HG03097 (cell line): ENCODE measurements at regions not wholly inside any gene's neighbourhood (a gene's known extent, or its start where the extent isn't known, plus 50 kb on each side); places are given as distances from the start of the nearest gene placed in this dataset.
"Not testable (repeated sequence)": the region's sequence is repeated elsewhere in the genome, so short reads cannot be mapped to it uniquely, and the experiment has no call there.

ENCODE experiments used
- ATAC-seq: cut with Tn5 transposase; IDR thresholded peaks from one replicate; pipeline ENCODE4 v1.9.1; 2021; ENCODE audit not compliant: unreplicated experiment, low FRiP score

- no peak for ATAC-seq
Observed at GRCh38 chr6:121748850-121749249, 313.4 kb downstream of the GJA1 start.

DNA sequence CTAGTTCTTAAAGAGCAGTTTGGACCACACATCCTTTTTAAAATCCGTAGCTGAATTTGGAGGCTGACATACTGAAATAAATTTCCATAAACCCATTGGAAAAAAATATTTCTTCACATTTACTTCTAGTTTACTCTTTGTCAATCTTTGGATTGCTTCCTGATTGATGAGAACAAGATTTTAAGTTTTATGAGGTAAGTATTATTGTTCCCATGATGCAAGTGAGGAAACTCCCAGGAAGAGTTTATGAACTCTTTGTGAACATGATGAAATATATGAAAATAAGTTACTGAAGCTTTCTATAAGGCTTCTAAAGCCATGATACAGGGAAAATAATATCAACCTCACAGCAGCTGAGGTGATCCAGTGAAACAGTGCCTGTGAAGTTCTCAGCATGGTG lies 320.0 kb downstream of the GJA1 start:
- no peak for ATAC-seq

DNA sequence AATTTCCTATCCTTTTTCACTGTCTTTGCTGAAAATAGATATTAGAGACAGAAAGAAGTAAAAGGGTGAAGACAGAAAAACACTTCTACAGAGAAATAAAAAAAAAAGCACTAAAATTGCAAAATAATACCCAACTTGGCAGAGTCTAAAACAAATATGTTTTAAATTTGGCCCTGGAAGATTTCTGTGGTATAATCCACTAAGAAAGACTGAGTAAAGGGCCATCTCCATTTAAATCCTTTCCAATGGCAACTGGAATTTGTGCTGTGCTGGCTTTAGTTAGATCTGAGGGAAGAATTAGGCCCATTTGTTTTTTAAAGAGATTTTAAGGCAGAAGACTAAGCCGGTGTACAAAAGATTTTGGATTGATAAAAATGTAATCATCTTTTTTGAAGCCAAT lies 321.2 kb downstream of the GJA1 start:
- no peak for ATAC-seq

DNA sequence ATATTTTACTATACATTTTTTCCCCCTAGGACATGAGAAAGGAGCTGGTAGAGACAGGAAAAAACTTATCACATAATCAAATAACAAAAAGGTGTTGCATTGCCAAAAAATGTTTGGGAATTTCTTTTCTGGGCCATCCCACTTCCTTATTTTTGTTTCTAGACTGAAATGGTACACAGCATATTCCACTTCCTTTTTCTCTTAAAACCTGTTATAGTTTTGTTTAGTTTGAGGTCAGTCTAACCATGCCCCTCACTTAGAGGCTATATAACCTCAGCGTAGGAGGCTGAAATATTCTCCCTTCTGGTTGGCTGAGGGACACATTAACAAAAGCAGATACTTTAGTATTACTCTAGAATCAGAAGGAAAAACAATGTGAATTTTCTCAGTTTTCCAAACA lies 323.9 kb downstream of the GJA1 start:
- ATAC-seq = peak; percentile 58

GRCh38 chr6:121760191-121760590 lies 324.7 kb downstream of the GJA1 start:
- ATAC-seq = no peak

DNA sequence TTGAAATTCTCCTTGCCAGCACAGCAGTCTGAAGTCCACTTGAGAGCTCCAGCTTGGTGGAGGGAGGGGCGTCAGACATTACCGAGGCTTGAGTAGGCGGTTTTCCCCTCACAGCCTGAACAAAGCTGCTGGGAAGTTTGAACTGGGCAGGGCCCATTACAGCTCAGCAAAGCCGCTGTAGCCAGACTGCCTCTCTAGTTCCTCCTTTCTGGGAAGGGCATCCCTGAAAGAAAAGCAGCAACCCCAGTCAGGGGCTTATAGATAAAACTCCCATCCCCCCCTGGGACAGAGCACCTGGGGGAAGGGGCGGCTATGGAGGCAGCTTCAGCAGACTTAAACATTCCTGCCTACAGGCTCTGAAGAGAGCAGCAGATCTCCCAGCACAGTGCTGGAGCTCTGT lies 325.3 kb downstream of the GJA1 start:
- ATAC-seq = no peak

- ATAC-seq = peak; percentile 75
Observed at GRCh38 chr6:121764493-121764892, 329.0 kb downstream of the GJA1 start.

DNA sequence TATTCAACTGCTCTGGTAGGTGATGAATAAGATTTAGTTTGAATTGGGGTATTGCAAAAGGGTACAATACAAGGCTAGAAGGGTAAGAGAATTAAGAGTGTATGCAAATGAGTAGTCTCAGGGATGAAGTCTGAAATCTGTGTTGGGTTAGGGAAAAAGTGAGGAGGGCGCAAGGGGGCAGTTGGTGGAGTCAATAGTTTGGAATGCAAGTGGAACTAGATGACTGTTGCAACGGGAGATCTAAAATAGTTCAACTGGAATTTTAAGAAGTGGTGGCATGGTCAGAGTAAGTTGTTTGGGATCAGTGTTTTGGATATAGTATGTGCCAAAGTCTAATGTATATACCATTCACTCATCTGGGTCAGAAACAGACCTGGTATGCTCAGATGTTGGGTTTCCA lies 329.6 kb downstream of the GJA1 start:
- no peak for ATAC-seq

DNA sequence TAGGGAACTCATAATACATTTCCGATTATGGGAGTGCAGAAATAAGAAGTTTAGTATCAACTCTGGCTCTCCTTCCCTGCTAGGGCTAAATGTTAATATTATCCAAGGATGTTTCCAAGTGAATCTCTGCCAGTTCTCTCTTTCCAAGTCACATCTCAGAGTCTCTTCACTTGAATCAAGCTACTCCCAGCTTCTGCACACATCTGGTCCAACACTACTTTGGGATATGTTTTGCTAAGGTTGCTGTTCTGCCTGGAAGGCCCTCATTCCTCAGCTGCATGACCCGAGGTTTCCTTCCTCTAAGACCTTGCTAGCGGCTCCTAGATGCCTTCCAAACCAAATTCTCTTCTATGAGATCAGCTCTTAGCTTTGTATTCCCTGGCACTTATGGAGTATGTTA lies 331.8 kb downstream of the GJA1 start:
- no peak for ATAC-seq

- no peak for ATAC-seq
Observed at GRCh38 chr6:121770943-121771342, 335.5 kb downstream of the GJA1 start.

GRCh38 chr6:121771937-121772720 lies 336.7 kb downstream of the GJA1 start:
- peak; percentile 95 for ATAC-seq

- no peak for ATAC-seq
Observed at GRCh38 chr6:121776054-121776453, 340.6 kb downstream of the GJA1 start.

DNA sequence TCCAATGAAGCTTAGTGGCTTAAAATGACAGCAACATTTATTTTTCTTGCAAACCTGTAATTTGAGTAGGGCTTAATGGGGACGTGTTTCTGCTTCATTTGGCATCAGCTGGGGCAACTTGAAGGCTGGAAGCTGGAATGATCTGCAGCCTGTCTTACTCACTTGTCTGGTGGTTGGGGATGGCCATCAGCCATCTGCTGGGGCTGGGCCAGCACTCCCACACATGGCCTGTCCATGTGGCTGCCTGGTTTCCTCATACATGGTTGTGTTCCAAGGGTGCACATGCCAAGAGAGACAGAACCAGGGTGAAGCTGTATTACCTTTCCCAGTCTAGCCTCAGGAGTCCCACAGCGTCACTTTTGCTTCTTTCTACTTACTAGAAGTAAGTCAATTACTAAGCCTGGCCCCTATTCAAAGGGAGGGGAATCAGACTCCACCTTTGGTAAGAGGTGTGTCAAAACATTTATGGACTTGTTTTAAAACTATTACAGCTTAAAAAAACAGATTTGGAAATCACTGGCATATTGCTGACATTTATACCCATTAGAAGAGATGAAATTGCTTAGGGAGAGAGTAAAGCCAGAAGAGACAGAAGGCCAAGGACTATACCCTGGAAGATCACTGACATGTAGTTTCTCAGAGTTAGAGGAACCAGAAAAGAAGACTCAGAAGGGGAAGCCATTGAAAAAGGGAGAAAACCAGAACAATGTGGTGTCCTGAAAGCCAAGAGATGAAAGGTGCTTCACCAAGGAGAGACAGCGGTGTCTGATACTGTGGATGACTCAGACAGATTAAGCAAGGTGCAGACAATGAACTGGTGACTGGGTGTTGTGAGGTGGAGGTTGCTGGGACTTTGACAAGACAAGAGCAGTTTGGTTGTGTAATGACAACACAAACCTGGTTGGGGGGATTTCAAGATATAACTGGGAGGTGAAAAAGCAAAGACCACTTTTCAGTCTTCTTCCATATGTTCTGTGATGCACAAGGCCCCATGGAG lies 345.2 kb downstream of the GJA1 start:
- ATAC-seq = no peak

GRCh38 chr6:121791396-121792315 lies 356.2 kb downstream of the GJA1 start:
- no peak for ATAC-seq

DNA sequence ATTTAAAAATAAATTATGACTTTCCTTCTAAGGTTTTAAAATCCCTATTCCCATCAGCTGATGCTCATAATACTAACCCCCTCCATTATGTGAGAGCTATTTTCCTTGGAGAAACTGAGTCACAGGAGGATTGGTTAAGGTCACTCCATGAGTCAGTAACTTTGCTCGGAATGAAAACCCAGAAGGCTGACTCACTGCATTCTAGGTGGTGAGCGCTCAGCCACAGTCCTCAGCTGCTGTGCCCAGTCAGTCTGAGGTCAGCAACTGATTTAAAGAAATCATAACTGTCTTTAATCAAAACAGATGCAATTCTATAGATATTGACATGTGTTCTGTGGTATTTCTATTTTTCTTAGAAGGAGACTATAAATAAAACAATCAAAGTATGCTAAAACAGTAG lies 359.2 kb downstream of the GJA1 start:
- ATAC-seq = no peak

GRCh38 chr6:121797598-121797997 lies 362.2 kb downstream of the GJA1 start:
- ATAC-seq = not testable (repeated sequence)

DNA sequence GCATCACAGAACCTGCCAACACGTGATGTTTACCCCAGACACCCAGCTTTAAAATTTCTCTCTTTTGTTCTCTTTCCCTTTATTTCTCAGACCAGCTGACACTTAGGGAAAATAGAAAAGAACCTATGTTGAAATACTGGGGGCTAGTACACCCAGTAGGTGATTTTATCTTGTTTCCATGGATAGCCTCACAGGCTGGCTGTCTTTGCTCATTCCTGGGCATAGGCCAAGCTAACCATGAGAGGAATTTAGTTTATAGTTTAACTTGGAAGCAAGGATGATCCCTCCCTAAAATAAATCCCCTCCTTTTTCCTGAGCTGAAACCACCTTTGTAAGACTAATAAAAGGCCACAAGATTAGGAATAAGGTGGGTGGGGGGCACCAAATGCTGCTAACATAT lies 362.7 kb downstream of the GJA1 start:
- not testable (repeated sequence) for ATAC-seq

DNA sequence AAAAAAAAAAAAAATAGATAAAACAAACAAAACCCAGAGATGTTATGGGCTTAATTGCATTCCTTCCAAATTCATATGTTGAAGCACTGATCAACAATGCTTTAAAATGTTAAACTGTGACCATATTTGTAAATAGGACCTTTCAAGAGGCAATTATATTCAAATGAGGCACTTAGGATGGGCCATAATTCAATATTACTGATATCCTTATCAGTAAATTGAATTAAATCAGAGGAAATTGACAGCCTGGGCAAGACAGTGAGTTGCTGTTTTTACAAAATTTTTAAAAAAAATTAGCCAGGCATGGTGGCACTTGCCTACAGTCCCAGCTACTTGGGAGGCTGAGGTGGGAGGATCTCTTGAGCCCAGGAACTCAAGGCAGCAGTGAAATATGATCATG lies 364.1 kb downstream of the GJA1 start:
- no peak for ATAC-seq

GRCh38 chr6:121800047-121800446 lies 364.6 kb downstream of the GJA1 start:
- ATAC-seq = no peak

DNA sequence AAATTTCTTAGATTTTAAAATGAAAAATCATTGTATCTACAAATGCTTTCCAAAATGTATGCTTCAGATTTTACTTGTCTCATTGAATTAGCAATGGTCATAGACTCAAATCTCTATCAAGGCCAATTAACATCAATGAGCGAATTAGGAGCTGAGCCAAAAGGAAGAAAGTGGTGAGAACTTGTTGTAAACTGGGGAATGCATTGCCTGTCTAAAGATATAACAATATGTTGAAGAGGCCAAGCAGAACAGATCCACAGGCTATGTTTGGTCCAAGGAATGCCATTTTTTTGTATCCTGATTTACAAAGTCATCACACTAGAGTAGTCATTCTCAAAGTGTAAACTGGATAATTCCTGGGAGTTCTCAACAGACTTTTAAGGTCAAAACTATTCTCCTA lies 370.7 kb downstream of the GJA1 start:
- ATAC-seq = no peak

DNA sequence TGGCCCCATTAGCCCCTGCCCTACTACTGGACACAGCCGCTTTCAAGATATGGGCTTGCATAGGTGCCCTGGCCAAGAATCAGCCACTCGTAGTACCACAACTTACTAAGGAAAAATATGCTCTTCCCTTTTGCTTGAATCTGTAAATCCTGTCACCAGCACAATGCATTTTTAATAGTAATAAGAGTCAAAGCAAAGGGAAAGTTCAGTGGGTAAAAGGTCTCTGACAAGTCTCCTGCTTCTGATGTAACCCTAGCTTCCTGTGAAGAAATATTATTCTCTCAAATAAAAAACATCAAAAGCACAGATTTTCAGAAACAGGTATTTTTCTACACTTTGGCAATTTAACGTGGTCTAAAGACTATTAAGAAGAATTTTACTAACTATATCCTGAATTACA lies 373.8 kb downstream of the GJA1 start:
- ATAC-seq = no peak
